K562 (cell line): ENCODE measurements at regions not wholly inside any gene's neighbourhood (a gene's known extent, or its start where the extent isn't known, plus 50 kb on each side); places are given as distances from the start of the nearest gene placed in this dataset.

Source experiments
- ARID1B ChIP-seq: fragments of 450-650 bp; IDR thresholded peaks from 2 replicates; pipeline ENCODE4 v1.6.1; 2016; ENCODE audit warnings: antibody characterized with exemption, mild to moderate bottlenecking, inconsistent platforms
- BHLHE40 ChIP-seq: IDR thresholded peaks from 2 replicates; pipeline ENCODE4 v1.6.1; 2011; ENCODE audit warnings: low read length, improper control_type of control experiment
- CBFA2T3 ChIP-seq: fragments of 450-650 bp; IDR thresholded peaks from 2 replicates; pipeline ENCODE4 v1.6.1; 2017
- HBP1 ChIP-seq: fragments of 450-650 bp; formaldehyde crosslinking; IDR thresholded peaks from 2 replicates; pipeline ENCODE4 v1.4.0; 2022; ENCODE audit warnings: missing genetic modification characterization
- JUN ChIP-seq, 2 experiments: sonication (generic) in 1 of 2; formaldehyde crosslinking in 1 of 2; IDR thresholded peaks; 2 replicates each; pipeline versions ENCODE4 v1.6.1 to v1.8.0; 2012 to 2022; ENCODE audit warnings: borderline replicate concordance in 2 of 2, mild to moderate bottlenecking in 2 of 2, improper control_type of control experiment in 1 of 2, low read depth in 1 of 2, low read length in 1 of 2, missing genetic modification reagents in 1 of 2
- NCOA1 ChIP-seq: fragments of 450-650 bp; IDR thresholded peaks from 2 replicates; pipeline ENCODE4 v1.6.1; 2016; ENCODE audit warnings: low read depth
- NFE2L1 ChIP-seq: fragments of 450-650 bp; IDR thresholded peaks from 2 replicates; pipeline ENCODE4 v1.6.1; 2016; ENCODE audit warnings: missing genetic modification characterization, low read depth, mild to moderate bottlenecking, missing compliant biosample characterization, moderate library complexity, borderline replicate concordance
- NFXL1 ChIP-seq: fragments of 450-650 bp; formaldehyde crosslinking; IDR thresholded peaks from 2 replicates; pipeline ENCODE4 v1.4.0; 2021; ENCODE audit warnings: mild to moderate bottlenecking
- REST ChIP-seq, 2 experiments: fragments of 450-650 bp; formaldehyde crosslinking in 1 of 2; IDR thresholded peaks; 2 replicates each; pipeline versions ENCODE4 v1.4.0 to v1.6.1; 2014 to 2020; ENCODE audit warnings: mild to moderate bottlenecking in 2 of 2, borderline replicate concordance in 1 of 2, low read depth in 1 of 2
- SMAD4 ChIP-seq: fragments of 250-450 bp; sonication (Bioruptor Pico); conservative IDR thresholded peaks from 2 replicates; pipeline ENCODE4 v1.8.0; 2021; ENCODE audit warnings: inconsistent platforms, mild to moderate bottlenecking, moderate library complexity
- SMARCA5 ChIP-seq: fragments of 450-650 bp; IDR thresholded peaks from 2 replicates; pipeline ENCODE4 v1.6.1; 2016
- SMARCE1 ChIP-seq: fragments of 450-650 bp; IDR thresholded peaks from 2 replicates; pipeline ENCODE4 v1.7.1; 2016; ENCODE audit warnings: mild to moderate bottlenecking
- TCF7 ChIP-seq: sonication (generic); IDR thresholded peaks from 2 replicates; pipeline ENCODE4 v1.6.1; 2016; ENCODE audit warnings: antibody characterized with exemption, borderline replicate concordance
- TFAP4 ChIP-seq: sonication (generic); formaldehyde crosslinking; IDR thresholded peaks from 2 replicates; pipeline ENCODE4 v1.8.0; 2022; ENCODE audit warnings: missing genetic modification reagents, mild to moderate bottlenecking, moderate library complexity, borderline replicate concordance
- ZNF408 ChIP-seq: fragments of 250-450 bp; sonication (Bioruptor Pico); IDR thresholded peaks from 2 replicates; pipeline ENCODE4 v1.4.0; 2020; ENCODE audit warnings: low read depth, mild to moderate bottlenecking, moderate library complexity
- ZNF551 ChIP-seq: fragments of 250-450 bp; sonication (Bioruptor Pico); IDR thresholded peaks from 2 replicates; pipeline ENCODE4 v1.5.0; 2021; ENCODE audit warnings: mild to moderate bottlenecking, moderate library complexity

- no peak for TF ChIP-seq NFE2L1 (tag)
- TF ChIP-seq REST (IDR thresholded peaks at IDR 0.05; ENCODE audit: borderline replicate concordance) = no peak
- TF ChIP-seq REST (CRISPR knock-in tag; IDR thresholded peaks at IDR 0.05; ENCODE audit: low read depth) = 0 out of 2 replicates have a peak, but pooled peaks have one; percentile 29
- TF ChIP-seq TCF7 = no peak
- TF ChIP-seq SMARCE1 = 0 out of 2 replicates have a peak, but pooled peaks have one; percentile 44
- peak; percentile 28; the same call in 1 of the 2 replicates for TF ChIP-seq CBFA2T3
- 0 out of 2 replicates have a peak, but pooled peaks have one; percentile 13 for TF ChIP-seq BHLHE40
- no peak for TF ChIP-seq ZNF551 (CRISPR knock-in tag)
- TF ChIP-seq NFXL1 = no peak
- no peak for TF ChIP-seq HBP1 (CRISPR knock-in tag)
- peak; percentile 28; the same call in 1 of the 2 replicates for TF ChIP-seq SMARCA5
- TF ChIP-seq JUN (IDR thresholded peaks at IDR 0.05; ENCODE audit: borderline replicate concordance, low read depth, low read length) = peak; percentile 76; the same call in 1 of the 2 replicates
- no peak for TF ChIP-seq JUN (CRISPR knock-in tag; IDR thresholded peaks at IDR 0.05; ENCODE audit: borderline replicate concordance)
- peak; percentile 55; the same call in 1 of the 2 replicates for TF ChIP-seq TFAP4
- TF ChIP-seq SMAD4 (CRISPR knock-in tag) = peak; percentile 85
- TF ChIP-seq ARID1B = peak; percentile 67
- TF ChIP-seq NCOA1 = peak; percentile 34; the same call in 1 of the 2 replicates
- no peak for TF ChIP-seq ZNF408 (CRISPR knock-in tag)
These were observed 63.7 kb downstream of the NAV1 start (continued) for GRCh38 chr1:201602413-201603265.
